ENCODE measurements at regions not wholly inside any gene's neighbourhood (a gene's known extent, or its start where the extent isn't known, plus 50 kb on each side); places are given as distances from the start of the nearest gene placed in this dataset.

GRCh38 chr5:116764941-116765340 lies 190.3 kb upstream of the SEMA6A start:
- TF ChIP-seq POLR2A (IDR thresholded peaks at IDR 0.05; ENCODE audit: low read depth, low read length) = no peak
- no peak for TF ChIP-seq POLR2AphosphoS5 (IDR thresholded peaks at IDR 0.05; ENCODE audit: low read depth, low read length)

Data from GM12892 (cell line).